Kidney glomerular epithelial cell (primary cell): ENCODE measurements at regions not wholly inside any gene's neighbourhood (a gene's known extent, or its start where the extent isn't known, plus 50 kb on each side); places are given as distances from the start of the nearest gene placed in this dataset.
"Not testable (repeated sequence)": the region's sequence is repeated elsewhere in the genome, so short reads cannot be mapped to it uniquely, and the experiment has no call there.

Experiments used
- DNase-seq: peaks from one replicate; lab custom pipeline; 2025; lab: John Stamatoyannopoulos, UW

DNA sequence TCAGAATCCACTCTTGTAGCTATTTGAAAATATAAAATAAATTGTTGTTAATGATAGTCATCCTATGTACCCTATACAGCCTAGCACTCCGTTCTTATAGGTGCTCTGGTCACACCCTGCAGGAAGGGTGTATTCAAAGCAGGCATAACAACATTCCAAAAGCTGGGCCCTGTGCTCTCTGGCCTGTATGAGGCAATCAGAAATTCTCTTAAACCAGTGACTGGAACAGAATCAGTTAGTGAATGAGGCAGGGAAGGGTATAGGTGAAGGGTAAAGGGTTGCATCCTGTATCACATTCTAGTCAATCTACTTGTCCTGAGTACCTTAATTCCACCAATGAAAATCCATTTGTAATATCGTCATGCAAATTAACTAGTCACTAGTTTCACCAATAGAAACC lies 154.5 kb upstream of the ZNF217 start:
- peak; percentile 29 for DNase-seq

DNA sequence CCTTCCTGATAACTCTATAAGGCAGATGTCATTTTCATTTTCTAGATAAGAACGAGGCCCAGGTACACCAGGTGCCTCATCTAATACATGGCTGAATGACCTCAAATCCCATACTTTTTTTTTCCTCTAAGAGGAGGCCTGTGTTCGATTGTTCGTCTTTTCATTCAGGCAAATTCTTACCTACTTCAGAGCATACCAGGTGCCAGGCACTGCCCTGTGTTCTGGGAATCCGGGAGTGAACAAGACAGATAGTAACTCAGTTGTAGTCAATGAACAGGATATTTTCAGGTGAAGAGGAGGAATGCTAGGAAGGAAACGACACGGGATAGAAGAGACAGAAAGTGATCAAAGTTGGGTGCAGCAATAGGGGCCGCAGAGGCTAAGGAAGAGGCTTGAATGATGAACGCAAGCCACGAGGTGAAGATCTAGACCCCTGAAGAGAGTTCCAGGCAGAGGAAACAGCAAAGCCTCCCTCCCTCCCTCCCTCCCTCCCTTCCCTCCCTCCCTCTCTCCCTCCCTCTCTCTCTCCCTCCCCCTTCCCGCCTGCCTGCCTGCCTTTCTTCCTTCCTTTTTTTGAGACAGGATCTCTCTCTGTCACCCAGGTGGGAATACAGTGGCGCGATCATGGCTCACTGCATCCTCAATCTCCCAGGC lies 150.1 kb upstream of the ZNF217 start:
- DNase-seq = no peak

DNA sequence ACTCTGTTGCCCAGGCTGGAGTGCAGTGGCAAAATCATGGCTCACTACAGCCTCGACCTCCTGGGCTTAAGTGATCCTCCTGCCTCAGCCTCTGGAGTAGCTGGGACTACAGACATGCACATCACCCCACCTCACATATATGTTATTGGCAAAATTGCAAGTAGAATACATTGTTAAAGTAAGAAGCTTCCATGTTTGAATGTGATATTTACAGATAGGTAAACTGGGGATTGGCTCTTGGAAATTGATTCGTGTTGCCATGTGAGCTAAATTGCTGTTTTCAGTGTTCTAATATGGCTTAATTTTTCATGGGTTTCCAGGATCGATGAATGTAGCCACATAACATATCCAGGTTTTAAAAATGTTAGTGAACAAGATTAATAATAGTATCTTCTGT lies 149.0 kb upstream of the ZNF217 start:
- DNase-seq = no peak

DNA sequence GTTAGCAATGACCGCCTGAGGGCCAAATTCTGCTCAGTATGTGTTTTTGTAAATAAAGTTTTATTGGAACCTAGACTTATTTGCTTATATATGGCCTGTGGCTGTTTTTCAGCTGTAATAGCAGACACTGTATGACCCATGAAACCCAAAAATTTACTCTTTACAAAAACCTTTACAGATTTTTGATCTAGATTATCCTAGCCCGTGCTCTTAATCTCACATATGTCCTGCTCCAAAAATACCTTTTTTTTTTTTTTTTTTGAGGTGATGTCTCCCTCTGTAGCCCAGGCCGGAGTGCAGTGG lies 148.0 kb upstream of the ZNF217 start:
- no peak for DNase-seq

DNA sequence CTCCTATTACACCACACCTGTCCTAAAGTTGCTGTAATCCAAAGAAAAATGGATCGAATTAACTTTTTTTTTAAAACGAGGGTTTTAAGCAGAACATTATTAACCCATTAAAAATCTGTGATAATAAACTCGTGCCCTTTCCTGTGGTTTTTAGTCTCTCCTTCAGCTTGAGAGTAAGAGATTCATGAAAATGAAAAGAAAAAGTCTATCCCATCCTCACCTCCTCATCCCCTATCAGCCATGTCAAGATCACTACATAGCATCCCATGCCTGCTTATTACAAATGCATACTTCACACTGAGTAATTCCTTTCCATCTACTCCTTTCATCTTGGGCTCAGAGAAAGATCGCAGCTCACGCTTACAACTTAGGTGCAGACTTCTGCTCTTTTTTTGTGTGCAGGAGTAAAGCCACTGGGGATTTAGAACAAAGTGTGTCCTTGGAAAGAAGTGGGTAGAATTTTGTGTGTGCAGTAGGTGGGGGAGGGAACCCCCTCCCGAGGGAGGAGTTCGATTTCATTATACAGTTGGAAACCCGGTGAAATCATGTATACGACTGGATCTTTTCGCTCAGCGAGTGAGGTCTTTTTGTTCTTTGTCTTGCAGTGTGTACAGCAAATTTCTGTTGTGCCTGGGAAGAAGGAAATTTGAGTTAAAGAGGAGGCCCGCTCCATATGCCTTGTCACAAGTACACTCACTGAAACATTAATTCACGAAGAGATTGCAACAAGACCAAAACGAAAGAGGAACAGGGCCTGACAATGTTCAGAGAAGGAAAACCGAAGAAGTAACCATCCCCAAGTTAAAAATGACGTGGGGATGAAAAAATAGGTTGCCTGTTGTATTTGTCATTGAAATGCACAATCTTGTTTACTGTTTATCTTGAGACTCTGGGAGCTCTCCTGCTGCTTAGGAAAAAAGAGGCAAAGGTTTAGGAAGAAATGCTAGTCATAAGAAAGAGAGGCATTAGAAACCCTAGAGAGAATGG lies 146.5 kb upstream of the ZNF217 start:
- DNase-seq = no peak

DNA sequence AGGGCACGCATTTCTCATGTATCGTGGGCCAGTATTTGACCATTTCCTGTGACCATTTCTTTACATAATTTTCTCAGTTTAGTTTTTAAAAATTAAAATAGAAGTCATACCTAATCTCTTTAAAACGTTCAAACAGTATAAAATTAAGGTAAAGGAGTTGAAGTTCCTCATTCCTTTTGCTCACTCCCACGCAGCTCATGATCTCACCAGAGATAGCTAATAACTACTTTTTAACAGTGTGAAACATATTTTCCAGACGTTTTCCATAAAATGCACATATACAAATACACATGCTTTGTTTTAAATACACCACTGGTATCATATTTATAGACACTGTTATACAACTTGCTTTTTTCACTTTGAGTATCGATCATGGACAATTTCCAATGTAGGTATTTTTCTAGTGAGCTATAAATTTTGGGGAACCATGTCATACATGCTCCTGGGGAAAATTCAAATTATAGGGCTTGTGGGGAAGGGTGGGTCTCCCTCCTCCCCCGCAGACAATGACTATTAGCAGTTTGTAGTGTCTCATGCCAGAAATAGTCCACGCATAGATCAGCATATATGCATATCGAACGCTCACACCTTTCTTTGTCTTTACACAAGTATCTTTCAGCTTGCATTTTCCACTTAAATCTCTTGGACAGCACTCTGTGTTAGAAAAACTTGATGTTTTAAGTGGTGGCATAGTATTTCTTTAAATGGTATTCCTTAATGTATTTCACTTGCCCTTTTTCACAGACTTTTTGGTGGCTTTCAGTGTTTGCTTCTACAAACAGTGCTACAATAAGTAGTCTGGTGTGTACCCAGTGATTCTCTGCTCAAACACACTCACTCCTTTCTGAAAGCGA lies 145.5 kb upstream of the ZNF217 start:
- peak; percentile 54 for DNase-seq

GRCh38 chr20:53738039-53738944 lies 144.7 kb upstream of the ZNF217 start:
- peak; percentile 81 for DNase-seq

DNA sequence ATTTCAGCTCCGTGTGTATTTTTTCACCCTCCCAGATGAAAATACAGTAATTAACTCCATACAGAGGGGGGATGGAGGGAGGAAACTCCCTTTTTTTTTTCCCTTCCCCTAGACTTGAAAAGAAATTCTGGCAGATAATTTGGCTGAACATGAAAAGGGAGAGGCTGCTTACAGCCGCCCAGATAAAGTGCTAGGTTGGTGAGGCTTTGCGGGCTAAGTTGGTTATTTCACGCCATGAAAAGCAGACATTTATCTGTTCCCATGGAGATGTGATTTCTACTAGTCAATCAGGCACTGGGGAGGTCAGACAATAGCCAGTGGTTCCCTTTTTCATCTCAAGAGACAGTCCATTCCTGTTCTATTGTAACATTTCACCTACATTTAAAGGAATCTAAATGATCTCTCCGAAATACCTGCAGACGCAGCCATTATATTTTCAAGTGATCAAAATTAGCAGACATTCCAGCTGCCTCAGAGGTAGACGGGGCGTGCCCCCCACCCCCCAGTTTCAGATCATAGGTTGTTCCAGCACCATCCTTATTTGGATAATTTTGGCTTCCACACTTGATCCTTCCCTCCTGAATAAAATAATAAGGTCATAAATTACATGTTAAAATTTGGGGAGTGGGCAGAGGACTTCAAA lies 143.9 kb upstream of the ZNF217 start:
- DNase-seq = no peak

DNA sequence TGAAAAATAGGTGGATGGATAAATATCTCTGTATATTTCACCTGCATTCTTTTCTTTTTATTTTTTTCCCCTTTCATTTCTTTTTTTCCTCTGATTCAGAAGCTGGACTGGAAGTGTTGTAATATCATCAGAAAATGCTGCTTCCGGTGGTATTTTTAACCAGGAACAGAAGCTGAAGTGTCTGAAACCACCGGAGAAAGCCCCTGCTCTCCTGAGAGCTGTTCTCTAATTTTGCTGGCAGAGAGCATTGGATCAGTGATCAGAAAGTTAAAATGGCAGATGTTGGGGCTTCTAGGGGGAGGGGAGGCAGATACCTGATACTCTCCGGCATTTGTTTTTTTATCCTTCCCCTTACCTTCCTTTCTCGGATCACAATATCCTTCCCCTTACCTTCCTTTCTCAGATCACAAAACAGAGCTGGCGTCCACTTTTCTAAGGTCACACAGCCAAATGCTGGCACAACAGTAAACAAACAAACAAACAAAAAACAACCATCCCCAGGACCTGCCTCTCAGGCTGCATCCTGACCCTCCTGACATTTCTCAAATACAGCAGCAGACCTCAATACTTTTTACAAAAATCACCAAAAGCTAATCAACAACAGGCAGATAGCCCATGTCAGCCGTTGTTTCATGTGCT lies 143.2 kb upstream of the ZNF217 start:
- peak; percentile 8 for DNase-seq

DNA sequence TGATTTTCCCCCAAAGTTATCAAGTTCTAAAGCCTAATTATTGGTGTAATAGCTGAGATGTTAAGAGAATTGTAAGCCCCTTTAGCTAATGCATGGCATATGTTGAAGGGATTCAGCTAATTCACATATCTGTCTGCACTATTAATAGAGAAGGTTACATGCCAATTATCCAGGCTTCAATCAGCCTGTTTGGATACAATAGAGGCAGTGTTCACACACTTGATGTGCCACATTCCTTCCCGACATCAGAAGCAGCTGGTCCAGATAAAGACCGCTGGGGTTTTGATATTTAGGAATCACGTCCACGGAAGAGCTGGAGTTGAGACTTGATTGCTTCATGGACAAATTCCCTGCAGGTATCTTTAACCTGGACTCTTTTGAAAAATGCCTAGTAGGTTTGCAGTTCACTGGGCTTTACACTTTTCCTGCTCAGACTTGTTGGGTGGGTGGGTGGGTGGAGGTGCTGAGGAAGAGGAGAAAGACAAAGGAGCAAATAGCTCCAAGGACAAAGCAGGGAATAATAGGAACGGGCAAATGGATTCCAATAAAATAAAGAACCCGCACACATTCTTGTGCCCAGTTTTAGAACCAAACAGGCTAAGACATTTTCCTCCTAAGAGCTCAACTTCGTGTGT lies 142.6 kb upstream of the ZNF217 start:
- DNase-seq = no peak

GRCh38 chr20:53735536-53736050 lies 142.0 kb upstream of the ZNF217 start:
- DNase-seq = peak; percentile 54

- no peak for DNase-seq
Measured at GRCh38 chr20:53734006-53734688, 140.5 kb upstream of the ZNF217 start.

GRCh38 chr20:53731595-53731994 lies 138.0 kb upstream of the ZNF217 start:
- DNase-seq = no peak

- DNase-seq = no peak
Measured at GRCh38 chr20:53728359-53728758, 134.7 kb upstream of the ZNF217 start.

GRCh38 chr20:53727239-53727638 lies 133.6 kb upstream of the ZNF217 start:
- DNase-seq = not testable (repeated sequence)

DNA sequence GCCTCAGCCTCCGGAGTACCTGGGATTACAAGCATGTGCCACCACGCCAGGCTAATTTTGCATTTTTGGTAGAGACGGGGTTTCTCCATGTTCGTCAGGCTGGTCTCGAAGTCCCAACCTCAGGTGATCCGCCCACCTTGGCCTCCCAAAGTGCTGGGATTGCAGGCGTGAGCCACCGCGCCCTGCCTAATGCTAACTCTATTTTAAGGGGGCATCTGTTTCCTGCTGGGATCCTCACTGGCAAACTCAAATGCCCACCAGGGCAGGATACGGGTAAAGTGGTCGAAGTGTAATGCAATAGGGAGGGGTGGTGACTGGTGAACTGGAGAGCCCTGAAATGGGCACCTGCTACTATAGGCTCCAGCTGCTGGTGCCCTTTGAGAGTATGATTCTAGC lies 131.9 kb upstream of the ZNF217 start:
- no peak for DNase-seq

- DNase-seq = no peak
Measured at GRCh38 chr20:53723621-53724020, 130.0 kb upstream of the ZNF217 start.

- DNase-seq = no peak
Measured at GRCh38 chr20:53723045-53723444, 129.4 kb upstream of the ZNF217 start.

DNA sequence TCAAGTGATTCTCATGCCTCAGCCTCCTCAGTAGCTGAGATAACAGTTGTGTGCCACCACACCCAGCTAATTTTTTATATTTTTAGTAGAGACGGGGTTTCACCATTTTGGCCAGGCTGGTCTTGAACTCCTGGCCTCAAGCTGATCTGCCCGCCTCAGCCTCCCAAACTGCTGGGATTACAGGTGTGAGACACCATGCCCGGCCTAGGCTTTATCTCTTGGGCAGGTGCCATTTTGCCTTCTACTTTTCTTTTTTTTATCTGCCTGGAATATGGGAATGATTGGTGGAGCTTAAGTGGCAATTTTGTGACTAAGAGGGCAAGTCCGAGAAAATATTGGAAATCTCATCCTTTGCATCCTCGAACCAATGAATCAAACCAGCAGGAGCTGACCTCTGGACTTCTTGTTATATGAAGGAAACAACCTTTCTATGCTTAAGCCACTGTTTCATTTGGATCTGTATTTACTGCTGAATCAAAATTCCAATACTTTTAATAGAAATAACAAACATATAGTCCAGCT lies 128.9 kb upstream of the ZNF217 start:
- no peak for DNase-seq
